NCI-H2196 (cell line): ENCODE measurements at regions not wholly inside any gene's neighbourhood (a gene's known extent, or its start where the extent isn't known, plus 50 kb on each side); places are given as distances from the start of the nearest gene placed in this dataset.
"Not testable (repeated sequence)": the region's sequence is repeated elsewhere in the genome, so short reads cannot be mapped to it uniquely, and the experiment has no call there.

Experiments
- DNase-seq: peaks from one replicate; lab custom pipeline; 2025; ENCODE audit not compliant: unreplicated experiment; lab: John Stamatoyannopoulos, UW

DNA sequence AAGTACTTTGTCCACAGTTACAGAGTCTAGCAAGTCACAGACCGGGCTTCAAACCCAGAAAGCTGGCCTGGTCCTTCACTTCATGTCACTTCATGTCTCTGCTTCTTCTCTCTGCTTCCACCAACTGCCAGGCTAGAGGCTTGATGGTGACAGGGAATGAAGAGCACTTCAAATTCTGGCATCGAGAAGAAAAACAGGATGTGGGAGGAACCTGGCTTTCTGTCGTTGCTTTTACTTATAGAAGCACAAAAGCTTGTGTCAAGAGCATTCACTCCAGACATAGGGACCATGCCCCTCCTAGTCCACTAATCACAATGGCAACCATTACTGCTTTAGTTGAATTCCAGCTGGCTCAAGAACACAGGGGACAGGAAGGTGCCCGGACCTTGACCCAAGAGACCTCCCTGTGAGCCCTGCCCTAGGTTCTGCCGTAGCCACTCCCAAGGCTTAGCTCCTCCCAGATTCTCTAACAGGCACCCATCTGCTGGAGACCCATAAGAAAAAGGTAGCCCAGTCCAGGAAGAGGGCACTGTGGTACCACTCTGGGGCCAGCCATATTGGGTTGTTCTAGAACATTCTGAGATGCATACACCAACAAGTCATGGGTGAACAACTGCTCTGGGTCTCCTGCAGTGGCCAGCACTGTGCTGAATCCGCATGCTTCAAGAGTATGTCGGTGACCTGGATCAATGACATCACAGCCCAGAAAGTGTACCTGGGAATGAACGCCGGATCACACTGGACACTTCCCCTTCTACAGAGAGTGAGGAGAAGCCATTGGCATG is 181.8 kb downstream of the C16orf95 start:
- no peak for DNase-seq

DNA sequence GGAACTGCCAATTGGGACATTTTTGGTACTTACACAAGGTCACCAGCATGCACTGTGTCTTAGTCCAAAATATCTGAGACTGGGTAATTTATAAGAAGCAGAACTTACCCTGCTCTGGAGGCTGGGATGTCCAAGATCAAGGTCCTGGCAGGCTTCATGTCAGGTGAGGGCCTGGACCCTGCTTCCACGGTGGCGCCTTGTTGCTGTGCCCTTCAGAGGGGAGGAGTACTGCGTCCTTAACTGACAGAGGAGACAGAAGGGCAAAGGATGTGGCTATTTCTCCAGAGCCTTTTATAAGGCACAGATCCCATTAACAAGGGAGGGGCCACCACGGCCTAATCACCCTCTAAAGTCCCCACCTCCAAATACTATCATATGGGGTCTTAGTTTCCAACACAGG is 178.9 kb downstream of the C16orf95 start:
- DNase-seq, result no peak

DNA sequence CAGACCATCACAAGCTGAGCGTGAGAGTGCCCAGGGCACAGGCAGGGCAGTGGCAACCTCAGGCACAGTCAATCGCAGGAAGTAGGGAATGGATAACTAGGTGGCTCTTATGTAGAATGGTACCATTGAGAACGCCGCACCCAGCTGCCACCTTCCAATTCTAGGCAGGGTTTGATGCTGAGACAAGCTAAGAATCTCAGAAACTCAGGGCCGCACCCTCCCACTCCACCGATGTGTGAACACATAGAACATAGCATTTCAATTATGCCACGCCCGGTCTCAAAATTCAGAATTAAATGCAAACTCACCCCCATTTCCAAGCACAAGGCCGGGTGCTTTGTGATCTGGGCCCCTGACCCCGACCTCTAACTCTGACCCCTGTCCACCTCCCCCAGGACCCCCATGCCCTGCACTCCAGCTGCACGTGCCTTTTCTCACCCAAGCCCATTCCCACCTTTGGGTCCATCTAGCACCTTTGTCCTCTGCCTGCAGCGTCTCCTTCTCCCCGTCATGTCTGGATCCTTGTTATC is 178.4 kb downstream of the C16orf95 start:
- DNase-seq, result no peak

DNA sequence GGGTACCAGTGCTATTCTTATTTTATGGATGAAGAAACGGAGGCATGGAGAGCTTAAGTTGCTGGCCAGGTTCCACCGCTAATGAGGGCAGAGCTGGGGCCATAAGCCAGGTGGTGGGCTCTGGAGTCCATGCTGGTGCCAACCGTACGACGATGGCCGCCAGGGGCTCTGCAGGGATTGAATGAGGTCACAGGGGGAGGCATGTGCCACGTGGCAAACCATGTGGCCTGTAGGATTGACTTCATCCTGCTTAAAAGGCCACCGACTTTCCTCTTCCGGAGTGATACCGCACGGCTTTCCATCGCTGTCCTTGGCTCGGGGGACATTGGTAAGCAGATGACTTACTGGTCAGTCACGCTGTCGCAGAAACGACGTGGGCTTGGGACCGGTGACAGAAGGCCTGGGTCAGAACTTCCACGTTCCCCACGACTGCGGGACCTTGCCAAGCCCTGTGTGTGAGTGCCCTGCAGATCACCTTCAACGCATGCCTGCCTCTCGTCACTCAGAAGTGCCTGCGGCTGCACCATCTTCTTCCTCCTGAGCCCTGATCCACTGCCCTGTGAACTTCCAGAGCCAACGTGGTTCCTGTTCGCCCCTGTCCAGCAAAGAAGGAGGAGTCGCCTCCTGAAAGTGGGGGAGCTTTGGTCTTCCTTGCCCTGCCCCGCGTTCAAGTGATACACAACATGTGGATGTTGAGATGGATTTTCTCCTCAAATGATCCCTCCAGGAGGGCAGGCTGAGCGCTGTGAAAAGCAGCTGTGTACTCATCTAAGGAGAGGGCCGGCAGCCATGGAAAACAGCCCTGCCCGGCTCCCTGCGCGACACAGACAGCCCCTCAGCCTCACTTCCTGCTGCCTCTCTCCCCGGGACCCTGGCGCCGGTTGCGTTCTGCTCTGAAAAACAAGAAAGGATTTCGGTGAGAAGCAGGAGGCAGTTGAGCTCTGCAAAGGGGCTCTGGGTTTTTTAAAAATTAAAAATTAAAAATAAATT is 176.7 kb downstream of the C16orf95 start:
- no peak for DNase-seq

DNA sequence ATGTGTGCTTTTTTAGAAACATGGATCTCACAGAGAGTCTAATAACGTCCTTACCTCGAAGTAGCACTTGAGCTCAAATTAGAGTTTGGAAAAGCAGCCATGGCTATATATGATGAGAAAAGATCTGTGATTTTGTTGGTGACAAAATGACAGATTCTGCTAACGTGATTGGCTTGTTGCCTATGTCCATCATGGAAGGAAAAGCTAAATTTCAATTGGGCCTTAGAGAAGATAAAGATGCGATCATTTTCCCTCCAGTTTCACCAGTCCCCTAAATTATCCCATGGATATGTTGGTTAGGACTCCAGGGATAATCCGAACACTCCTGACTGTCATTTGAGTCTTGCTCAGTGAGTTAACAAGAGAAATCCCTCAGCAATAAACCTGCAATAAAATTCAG is 175.8 kb downstream of the C16orf95 start:
- DNase-seq, result no peak

DNA sequence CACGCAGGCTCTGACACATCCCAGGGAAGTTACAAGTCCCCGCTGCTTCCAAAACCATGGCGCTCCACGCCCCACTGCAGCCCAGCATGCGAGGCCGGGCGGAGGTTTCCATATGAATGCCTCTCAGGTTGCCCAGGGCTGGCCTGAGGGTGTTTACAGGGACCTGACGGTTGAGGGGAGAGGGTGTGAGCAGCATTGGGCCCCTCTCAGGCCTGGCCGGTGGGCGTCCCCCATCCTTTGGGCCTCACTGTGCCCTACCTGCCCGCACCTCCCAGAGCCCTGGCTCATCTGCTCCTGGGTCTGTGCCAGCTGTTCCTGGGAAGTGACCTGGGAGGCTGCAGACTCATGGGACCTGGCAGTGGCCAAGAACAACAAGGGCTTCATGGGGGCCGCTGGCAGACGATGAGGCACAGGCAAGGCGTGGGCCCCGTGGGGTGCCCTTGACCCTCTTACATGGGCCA is 173.5 kb downstream of the C16orf95 start:
- no peak for DNase-seq

DNA sequence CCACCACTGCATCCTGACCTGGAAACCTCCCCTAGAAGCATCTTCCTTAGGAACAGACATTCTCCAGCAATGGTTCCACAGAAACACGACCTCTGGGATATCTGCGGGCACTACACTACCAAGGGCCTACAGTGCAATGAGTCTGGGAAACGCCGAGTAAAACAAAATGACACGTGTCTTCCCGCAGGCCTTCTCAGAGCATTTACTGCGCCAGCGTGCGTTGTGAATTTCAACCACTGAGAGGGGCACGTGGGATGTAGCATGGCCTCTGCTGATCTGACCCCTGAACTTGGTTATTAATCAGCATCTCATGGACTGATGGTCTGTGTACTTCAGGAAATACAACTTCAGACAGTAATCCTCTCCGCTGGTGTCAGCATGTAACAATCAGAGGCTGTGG is 173.0 kb downstream of the C16orf95 start:
- DNase-seq, result no peak

DNA sequence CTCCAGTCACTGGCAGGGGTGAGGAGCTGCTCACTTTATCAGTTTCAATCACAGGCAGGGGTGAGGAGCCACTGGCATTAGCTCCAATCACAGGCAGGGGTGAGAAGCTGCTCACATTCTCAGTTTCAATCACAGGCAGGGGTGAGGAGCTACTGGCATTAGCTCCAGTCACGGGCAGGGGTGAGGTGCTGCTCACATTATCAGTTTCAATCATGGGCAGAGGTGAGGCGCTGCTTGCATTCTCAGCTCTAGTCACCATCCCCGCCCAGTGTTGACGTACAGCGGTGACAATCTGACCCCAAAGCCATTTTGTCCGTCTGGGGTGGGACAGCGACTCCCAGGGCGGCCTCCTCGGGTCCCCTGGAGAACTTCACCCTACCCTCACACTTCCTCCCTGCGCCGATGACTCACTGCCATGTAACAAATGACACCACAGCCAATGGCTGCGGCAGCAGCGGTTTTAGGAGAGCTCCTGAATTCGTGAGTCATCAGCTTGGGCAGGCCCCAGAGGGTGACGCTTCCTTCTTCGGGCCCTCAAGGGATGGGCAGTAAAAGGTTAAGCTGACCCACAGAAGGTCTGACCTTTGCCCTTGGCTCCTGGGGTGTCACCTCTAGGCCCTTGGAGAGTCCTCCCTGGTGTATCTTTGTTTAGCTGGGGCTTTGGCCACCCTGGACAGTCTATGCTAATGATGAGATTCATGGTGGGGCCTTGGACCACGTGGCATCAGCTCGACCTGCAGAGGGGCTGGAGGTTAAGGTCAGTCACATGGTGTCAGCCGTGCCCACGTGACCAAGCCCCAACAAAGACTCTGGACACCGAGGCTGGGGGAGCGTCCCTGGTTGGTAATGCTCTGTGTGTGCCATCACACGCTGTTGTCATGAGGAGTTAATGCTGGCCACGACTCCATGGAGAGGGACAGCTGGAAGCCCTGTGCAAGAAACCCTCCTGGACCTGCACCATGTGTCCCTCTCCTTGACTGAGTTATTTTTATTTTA is 171.7 kb downstream of the C16orf95 start:
- no peak for DNase-seq

DNA sequence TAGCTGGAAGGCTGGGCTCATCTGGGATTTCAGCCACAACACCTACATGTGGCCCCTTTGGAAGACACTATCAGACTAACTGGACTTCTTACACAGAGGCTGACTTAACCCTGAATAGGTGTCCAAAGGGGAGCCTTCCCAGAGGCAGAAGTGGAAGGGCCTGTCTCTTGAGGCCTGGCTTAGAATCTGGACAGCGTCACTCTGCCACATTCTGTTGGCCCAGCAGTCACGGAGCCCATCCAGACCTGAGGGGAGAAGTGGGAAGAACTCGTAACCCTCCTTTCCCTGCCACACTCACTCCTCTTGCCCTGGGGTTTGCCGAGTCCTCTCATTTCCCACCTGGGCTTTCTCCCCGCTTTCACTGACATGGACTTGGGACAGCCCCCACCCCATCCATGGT is 170.5 kb downstream of the C16orf95 start:
- no peak for DNase-seq

DNA sequence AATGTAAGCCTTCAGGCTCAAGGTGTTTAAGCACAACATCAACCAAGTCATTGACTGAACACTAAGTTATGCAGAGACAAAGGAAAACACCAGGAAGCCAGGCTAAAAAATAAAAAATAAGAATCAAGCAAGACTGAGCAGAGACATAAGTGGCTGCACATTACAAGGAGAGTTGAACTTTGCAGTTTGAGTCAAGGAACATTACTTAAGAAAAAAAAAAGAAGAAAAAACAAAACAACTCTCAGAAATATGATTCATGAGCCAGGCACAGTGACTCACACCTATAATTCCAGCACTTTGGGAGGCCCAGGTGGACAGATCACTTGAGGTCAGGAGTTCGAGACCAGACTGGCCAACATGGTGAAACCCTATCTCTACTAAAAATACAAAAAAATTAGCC is 168.1 kb downstream of the C16orf95 start:
- DNase-seq, result no peak

DNA sequence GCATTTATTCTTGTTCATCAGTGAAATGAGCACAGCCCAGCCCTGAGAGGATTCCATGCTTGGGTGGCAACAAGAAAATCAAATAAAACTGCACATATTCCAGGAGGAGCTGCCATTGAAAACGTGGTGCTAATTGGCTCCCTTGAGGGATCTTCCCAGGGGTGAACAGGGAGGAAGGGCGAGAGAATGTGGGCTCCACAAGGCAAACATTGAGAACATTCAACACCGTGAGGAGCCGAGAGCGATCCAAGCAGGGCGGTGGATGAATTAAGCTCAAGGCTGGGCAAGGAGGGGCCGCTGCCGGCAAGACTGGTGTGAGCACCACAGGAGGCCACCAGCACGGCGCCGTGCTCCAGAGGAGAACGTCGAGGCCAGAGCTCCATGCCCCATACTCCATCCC is 166.9 kb downstream of the C16orf95 start:
- no peak for DNase-seq

DNA sequence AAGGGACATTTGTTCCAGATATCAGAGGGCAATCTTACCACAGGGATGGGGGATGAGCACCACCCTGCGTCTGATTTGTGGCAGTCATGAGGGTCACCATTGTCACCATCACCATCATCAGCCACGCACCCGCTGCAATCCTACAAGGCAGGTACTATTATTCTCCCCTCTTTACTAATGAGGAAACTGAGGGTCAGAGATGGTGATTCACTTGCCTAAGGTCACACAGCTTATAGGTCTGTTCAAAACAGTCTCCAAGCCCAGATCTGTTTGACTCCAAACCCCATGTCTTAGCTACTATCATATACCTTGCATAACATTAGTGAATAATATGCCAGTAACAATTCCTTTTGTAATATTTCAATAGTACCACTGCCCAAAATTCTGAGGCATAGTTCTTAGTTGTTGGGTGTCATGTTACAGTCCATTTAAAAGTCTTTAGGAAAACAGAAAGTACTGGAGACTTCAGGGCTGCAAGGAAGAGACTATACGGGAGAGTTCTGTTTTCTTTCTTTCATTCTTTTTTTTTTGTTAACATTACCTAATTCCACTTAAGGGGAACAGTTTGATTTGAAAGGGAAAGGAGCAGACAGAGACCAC is 166.4 kb downstream of the C16orf95 start:
- DNase-seq, result no peak

DNA sequence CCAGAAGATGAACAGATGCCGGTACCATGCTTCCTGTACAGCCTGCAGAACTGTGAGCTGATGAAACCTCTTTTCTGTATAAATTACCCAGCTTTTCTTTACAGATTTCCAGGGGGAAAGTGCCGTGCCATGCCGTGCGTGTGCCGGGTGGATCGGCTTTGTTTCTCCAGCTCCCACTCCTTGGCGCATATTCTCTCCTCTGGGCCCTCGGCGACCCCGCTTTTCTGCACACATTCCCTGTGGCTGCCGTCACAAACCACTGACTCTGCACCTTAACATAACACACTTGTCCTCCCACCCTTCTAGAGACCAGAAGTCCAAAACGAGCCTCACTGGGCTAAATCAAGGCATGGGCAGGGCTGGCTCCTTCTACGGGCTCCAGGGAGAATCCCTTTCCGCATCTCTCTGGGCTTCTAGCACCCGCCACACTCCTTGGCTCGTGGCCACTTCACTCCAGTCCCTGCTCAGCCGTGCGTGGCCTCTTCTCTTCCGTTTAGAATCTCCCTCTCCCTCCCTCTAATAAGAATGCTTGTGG is 164.9 kb downstream of the C16orf95 start:
- DNase-seq, result no peak

DNA sequence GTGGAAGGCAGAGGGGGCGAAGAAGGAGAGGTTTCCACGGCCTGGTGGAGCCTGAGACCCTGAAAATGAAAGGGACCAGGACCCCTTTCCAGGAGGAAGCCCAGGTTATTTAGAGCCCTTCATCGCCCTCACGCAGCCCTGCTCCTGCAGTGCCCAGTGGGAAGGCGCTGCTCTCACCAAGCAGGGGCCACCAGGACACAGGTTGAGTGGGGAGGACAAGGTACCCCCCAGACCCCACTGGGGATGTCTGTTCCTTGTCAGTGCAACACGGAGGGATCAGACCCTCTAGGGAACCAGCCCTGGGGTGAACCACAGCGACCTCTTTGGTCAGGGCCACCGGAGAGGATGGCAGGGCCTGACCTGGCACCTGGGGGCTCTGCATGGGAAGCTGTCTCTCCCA is 163.9 kb downstream of the C16orf95 start:
- DNase-seq, result no peak

DNA sequence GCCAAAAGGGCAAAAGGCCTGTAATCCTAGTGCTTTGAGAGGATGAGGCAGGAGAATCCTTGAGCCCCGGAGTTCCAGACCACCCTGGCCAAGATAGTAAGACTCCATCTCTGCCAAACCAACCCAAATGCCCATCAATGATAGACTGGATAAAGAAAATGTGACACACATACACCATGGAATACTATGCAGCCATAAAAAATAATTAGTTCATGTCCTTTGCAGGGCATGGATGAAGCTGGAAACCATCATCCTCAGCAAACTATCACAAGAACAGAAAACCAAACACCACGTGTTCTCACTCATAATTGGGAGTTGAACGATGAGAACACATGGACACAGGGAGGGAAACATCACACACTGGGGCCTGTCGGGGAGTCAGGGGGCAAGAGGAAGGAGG is 161.9 kb downstream of the C16orf95 start:
- DNase-seq, result not testable (repeated sequence)

DNA sequence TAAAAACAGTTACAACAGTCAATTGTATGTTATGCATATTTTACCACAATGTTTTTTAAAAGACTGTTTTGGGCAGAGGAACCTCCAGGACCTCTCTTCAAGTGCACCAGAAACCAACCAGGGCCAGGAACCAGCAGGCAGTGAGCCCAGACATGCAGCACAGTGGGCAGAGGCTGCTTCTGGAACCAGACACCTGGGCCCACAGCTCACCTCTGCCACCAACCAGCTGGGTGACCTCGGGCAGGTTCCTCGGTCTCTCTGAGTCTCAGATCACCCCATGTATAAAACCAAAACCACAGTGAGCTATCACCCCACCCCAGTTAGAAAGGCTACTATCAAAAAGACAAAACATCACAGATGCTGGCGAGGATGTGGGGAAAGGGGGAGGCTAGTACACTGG is 161.0 kb downstream of the C16orf95 start:
- DNase-seq, result no peak

DNA sequence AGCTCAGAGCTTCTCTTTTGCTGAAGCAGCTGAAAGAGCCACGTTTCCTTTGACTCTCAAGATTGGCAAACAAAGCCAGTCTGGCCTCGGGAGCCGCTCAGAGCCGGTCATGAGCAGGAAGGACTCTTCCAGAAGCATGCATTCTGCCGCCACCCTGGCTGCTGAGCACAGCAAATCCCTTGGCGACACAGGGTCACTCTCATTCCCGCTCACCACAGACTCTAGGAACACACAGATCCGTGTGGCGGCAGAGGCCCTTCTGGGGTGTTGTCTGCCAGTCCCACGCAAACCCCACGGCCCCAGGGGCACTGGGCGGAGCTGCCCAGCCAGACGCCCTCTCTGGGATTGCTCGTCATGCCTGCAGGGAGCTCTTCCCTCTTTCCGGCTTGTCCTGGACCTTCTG is 157.0 kb downstream of the C16orf95 start:
- DNase-seq, result no peak

DNA sequence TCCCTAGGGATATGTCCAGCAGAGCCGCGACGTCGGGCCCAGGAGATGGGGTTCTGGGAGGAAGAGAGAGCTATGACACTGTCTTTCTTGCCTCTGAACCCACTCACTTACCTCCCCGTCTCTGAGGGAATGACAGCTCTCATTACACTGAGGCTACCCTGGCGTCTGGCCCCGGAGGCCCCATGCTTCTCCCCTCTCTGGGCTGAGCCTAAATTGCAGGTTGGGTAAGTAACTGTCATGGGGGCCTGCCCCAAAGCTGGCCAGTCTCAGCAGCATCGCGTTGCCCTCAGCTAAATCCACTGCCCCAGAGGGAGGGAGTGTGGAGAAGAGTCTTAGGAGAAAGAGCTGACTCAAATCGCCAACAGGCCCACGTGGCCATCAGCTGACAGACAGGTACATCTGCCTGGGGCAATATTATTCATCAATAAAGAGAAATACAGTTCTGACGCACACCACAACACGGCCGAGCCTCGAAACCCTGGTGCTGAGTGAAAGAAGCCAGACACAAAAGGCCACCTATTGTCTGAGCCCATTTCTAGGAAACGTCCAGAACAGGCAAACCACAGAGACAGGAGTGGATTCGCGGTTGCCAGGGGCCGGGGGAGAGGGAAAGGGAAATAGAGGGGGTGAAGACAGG is 156.4 kb downstream of the C16orf95 start:
- no peak for DNase-seq

DNA sequence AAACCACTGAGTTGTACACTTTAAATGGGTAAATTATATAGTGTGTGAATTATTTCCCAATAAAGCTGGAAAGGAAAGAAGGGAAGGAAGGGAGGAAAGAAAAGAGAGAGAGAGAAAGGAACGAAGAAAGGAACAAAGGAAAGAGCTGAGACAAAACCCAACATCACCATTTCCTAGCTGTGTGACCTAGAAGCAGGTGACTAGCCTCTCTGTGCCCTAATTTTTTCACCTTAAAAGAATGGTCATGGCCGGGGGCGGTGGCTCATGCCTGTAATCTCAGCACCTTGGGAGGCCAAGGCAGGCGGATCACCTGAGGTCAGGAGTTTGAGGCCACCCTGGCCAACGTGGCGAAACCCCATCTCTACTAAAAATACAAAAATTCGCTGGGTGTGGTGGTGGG is 155.8 kb downstream of the C16orf95 start:
- DNase-seq, result not testable (repeated sequence)
